ENCODE measurements at regions not wholly inside any gene's neighbourhood (a gene's known extent, or its start where the extent isn't known, plus 50 kb on each side); places are given as distances from the start of the nearest gene placed in this dataset.

GRCh38 chr5:56309262-56309826 is 76.2 kb upstream of the ANKRD55 start:
- no peak overlapping the region for H3K4me3 ChIP-seq
- TF ChIP-seq CTCF (IDR thresholded peaks at IDR 0.05): no peak
- H3K27me3 ChIP-seq: no peaks in the 10 kb centered on the region
- H3K9ac ChIP-seq (ENCODE audit: low read depth in 2 of 2, low read length in 2 of 2): no peak overlapping the region
- H3K27ac ChIP-seq: no peak overlapping the region
- no peaks in the 10 kb centered on the region for H3K36me3 ChIP-seq
- intact Hi-C loops (cut with DNase I): no loop called here
- no peak for DNase-seq
- H3K4me1 ChIP-seq: no peaks in the 10 kb centered on the region
- no peaks in the 10 kb centered on the region for H3K9me3 ChIP-seq

- Histone ChIP-seq H3K36me3 (no peaks in the 10 kb centered on the region), H3K27ac (no peak overlapping the region), H3K27me3 (no peaks in the 10 kb centered on the region), H3K4me1 (no peaks in the 10 kb centered on the region), H3K9ac (ENCODE audit: low read depth in 2 of 2, low read length in 2 of 2) (no peak overlapping the region), H3K4me3 (no peak overlapping the region), H3K9me3 (no peaks in the 10 kb centered on the region)
- DNase-seq: no peak
- no peak for TF ChIP-seq CTCF (IDR thresholded peaks at IDR 0.05)
- intact Hi-C loops (cut with DNase I): no loop called here
Observed at GRCh38 chr5:56307714-56308333, 74.7 kb upstream of the ANKRD55 start.

- no peak for DNase-seq
- Histone ChIP-seq H3K36me3 (no peaks in the 10 kb centered on the region), H3K27me3 (no peaks in the 10 kb centered on the region), H3K4me1 (no peaks in the 10 kb centered on the region), H3K4me3 (no peak overlapping the region), H3K27ac (no peak overlapping the region), H3K9me3 (no peaks in the 10 kb centered on the region), H3K9ac (ENCODE audit: low read depth in 2 of 2, low read length in 2 of 2) (no peak overlapping the region)
- TF ChIP-seq CTCF (IDR thresholded peaks at IDR 0.05): no peak
- intact Hi-C loops (cut with DNase I): no loop called here
Observed at GRCh38 chr5:56306433-56307150, 73.5 kb upstream of the ANKRD55 start.

- no peaks in the 10 kb centered on the region for H3K9me3 ChIP-seq
- H3K4me1 ChIP-seq: no peaks in the 10 kb centered on the region
- no peak overlapping the region for H3K4me3 ChIP-seq
- no peak overlapping the region for H3K9ac ChIP-seq (ENCODE audit: low read depth in 2 of 2, low read length in 2 of 2)
- no peak for DNase-seq
- TF ChIP-seq CTCF (IDR thresholded peaks at IDR 0.05): no peak
- H3K27me3 ChIP-seq: no peaks in the 10 kb centered on the region
- intact Hi-C loops (cut with DNase I): no loop called here
- H3K36me3 ChIP-seq: no peaks in the 10 kb centered on the region
- no peak overlapping the region for H3K27ac ChIP-seq
Observed at GRCh38 chr5:56305001-56305950, 72.1 kb upstream of the ANKRD55 start.

- intact Hi-C loops (cut with DNase I): no loop called here
- TF ChIP-seq CTCF (IDR thresholded peaks at IDR 0.05): no peak
- no peak for DNase-seq
- no peaks in the 10 kb centered on the region for H3K27me3 ChIP-seq
- H3K36me3 ChIP-seq: no peaks in the 10 kb centered on the region
- no peak overlapping the region for H3K9ac ChIP-seq (ENCODE audit: low read depth in 2 of 2, low read length in 2 of 2)
- no peaks in the 10 kb centered on the region for H3K9me3 ChIP-seq
- H3K4me3 ChIP-seq: no peak overlapping the region
- H3K27ac ChIP-seq: no peak overlapping the region
- no peaks in the 10 kb centered on the region for H3K4me1 ChIP-seq
Observed at GRCh38 chr5:56303511-56303910, 70.4 kb upstream of the ANKRD55 start.

Measured in colonic mucosa (tissue), 4 donors.